ENCODE measurements at regions not wholly inside any gene's neighbourhood (a gene's known extent, or its start where the extent isn't known, plus 50 kb on each side); places are given as distances from the start of the nearest gene placed in this dataset.

DNA sequence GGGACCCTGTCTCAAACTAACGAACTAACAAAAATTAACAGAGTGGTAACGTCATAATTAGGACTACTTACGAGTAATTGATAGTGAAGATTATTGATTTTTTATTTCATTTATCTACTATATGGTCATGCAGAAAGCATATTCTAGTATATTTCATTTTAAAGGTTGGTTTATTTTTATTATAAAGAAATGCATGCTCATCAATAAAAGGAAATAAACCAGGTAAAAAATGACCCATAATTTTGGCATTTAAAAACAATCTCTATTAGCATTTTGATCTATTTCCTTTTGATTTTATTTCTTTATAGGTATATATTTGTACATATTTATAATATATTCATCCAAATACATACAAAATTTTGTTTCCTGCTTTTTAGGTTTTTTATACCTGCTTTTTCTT is 401.4 kb upstream of the ID4 start:
- Histone ChIP-seq H3K27me3 (no peaks in the 10 kb centered on the region), H3K36me3 (no peaks in the 10 kb centered on the region), H3K9ac (ENCODE audit: low read depth in 2 of 2, low read length in 2 of 2) (no peak overlapping the region), H3K27ac (no peak overlapping the region), H3K9me3 (no peaks in the 10 kb centered on the region), H3K4me3 (no peak overlapping the region), H3K4me1 (no peaks in the 10 kb centered on the region)
- no peak for DNase-seq
- TF ChIP-seq, protein P1, sequence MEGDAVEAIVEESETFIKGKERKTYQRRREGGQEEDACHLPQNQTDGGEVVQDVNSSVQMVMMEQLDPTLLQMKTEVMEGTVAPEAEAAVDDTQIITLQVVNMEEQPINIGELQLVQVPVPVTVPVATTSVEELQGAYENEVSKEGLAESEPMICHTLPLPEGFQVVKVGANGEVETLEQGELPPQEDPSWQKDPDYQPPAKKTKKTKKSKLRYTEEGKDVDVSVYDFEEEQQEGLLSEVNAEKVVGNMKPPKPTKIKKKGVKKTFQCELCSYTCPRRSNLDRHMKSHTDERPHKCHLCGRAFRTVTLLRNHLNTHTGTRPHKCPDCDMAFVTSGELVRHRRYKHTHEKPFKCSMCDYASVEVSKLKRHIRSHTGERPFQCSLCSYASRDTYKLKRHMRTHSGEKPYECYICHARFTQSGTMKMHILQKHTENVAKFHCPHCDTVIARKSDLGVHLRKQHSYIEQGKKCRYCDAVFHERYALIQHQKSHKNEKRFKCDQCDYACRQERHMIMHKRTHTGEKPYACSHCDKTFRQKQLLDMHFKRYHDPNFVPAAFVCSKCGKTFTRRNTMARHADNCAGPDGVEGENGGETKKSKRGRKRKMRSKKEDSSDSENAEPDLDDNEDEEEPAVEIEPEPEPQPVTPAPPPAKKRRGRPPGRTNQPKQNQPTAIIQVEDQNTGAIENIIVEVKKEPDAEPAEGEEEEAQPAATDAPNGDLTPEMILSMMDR (IDR thresholded peaks at IDR 0.05): no peak
- intact Hi-C loops (cut with DNase I): no loop called here

DNA sequence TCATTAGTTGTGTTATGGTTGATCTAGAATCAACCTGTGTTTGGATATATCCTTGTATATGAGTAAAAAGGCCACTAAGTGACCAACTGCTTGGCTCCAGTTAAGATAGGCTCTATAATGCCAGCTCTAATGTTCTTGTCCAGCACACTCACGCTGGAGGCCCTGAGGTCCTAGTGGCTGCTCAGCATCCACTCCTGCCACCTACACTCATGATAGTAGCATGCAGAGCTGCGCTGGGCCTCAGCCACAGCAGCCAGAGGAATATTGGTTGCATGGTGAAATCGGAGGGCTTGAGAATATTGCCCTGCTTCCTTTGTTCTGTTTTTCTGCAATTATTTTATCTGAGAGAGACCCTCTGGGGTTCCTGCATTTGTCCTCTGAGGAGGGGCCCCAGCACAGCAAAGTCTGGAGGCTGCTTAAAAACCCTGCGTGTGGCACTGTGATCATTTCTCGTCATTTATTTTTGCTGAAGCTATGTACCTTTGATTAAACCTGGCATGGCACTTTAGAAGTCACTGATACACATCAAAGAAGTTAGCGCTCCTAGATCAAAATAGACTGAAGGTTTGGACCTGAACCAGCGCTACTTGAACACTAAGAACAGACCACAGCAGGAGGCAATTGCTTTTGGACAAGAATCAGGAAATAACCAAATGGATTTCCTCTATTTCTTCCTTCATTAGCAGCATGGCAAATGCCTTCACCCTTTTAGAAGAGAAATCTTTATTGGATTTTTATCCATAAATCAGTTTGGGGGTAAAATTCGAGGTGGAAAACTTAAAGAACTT is 398.4 kb upstream of the ID4 start:
- no peaks in the 10 kb centered on the region for H3K27me3 ChIP-seq
- TF ChIP-seq, protein P1 (IDR thresholded peaks at IDR 0.05): no peak
- H3K4me1 ChIP-seq: no peaks in the 10 kb centered on the region
- H3K27ac ChIP-seq: no peak overlapping the region
- DNase-seq: no peak
- intact Hi-C loops (cut with DNase I): no loop called here
- H3K9me3 ChIP-seq: no peaks in the 10 kb centered on the region
- H3K36me3 ChIP-seq: no peaks in the 10 kb centered on the region
- no peak overlapping the region for H3K4me3 ChIP-seq
- H3K9ac ChIP-seq (ENCODE audit: low read depth in 2 of 2, low read length in 2 of 2): no peak overlapping the region

DNA sequence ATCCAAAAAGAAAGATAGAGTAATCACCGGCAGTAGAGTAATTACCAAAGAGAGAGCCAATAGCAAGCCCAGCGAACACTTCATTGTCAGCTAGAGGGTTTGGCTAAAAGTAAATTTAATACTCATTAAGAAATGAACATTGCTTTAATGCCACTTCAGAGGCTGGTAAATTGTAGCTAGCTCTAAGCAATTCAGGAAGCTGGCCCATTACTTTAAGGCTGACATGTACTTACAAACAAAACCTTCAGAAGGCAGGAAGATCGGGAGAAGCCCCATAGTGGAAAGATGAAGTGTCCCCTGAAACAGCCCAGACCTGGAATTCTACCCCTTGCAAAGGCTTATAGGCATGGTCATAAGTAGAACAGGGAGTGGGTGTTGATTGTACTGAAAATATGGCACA is 396.6 kb upstream of the ID4 start:
- TF ChIP-seq, protein P1 (IDR thresholded peaks at IDR 0.05): no peak
- no peak for DNase-seq
- Histone ChIP-seq H3K36me3 (no peaks in the 10 kb centered on the region), H3K9me3 (no peaks in the 10 kb centered on the region), H3K4me3 (no peak overlapping the region), H3K27me3 (no peaks in the 10 kb centered on the region), H3K9ac (ENCODE audit: low read depth in 2 of 2, low read length in 2 of 2) (no peak overlapping the region), H3K27ac (no peak overlapping the region), H3K4me1 (no peaks in the 10 kb centered on the region)
- intact Hi-C loops (cut with DNase I): no loop called here

DNA sequence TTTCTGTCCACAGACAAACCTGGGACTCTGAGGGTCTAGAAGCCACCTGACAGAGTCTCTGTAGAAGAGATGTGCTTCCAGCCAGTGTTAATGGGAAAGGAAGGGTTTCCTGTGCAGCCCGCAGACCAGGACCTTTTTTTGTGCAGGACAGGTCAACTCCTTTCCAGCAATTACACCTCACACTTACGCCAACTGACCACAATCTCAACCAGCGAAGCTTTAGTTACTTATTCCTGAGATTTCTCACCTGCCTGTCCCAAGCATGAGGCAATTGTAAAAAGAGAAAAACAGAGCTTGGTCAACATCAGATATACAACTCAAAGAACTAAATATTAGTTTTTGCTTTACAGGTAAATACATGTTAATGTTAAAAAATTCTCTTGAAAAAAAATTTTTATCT is 393.8 kb upstream of the ID4 start:
- Histone ChIP-seq H3K4me3 (no peak overlapping the region), H3K9me3 (no peaks in the 10 kb centered on the region), H3K9ac (ENCODE audit: low read depth in 2 of 2, low read length in 2 of 2) (no peak overlapping the region), H3K4me1 (no peaks in the 10 kb centered on the region), H3K36me3 (no peaks in the 10 kb centered on the region), H3K27me3 (no peaks in the 10 kb centered on the region), H3K27ac (no peak overlapping the region)
- no peak for DNase-seq
- intact Hi-C loops (cut with DNase I): no loop called here
- TF ChIP-seq, protein P1 (IDR thresholded peaks at IDR 0.05): no peak

DNA sequence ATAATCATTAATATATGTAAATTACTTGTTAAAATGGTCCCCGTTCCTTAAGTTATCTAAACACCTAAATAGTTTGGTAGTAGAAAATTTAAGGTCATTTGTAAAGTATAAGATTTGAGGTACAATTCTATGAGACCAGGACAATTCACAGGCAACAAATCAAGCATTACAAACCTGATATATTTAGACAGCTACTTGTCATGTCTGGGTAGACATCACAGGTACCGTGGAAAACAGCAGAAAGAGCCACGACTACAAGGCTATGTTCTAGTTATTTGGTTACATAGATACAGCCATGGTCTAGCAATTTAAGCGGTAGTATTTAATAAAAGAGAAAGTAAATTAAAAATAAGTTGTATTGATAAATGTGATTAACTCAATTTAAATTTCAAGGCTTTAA is 393.1 kb upstream of the ID4 start:
- intact Hi-C loops (cut with DNase I): no loop called here
- no peak overlapping the region for H3K27ac ChIP-seq
- no peak overlapping the region for H3K4me3 ChIP-seq
- H3K9me3 ChIP-seq: no peaks in the 10 kb centered on the region
- TF ChIP-seq, protein P1 (IDR thresholded peaks at IDR 0.05): no peak
- H3K27me3 ChIP-seq: no peaks in the 10 kb centered on the region
- H3K4me1 ChIP-seq: no peaks in the 10 kb centered on the region
- no peak overlapping the region for H3K9ac ChIP-seq (ENCODE audit: low read depth in 2 of 2, low read length in 2 of 2)
- no peaks in the 10 kb centered on the region for H3K36me3 ChIP-seq
- DNase-seq: no peak
